ENCODE measurements at regions not wholly inside any gene's neighbourhood (a gene's known extent, or its start where the extent isn't known, plus 50 kb on each side); places are given as distances from the start of the nearest gene placed in this dataset.

- TF ChIP-seq POLR2AphosphoS5 (IDR thresholded peaks at IDR 0.05; ENCODE audit: low read depth, low read length) (no peak), TAF1 (IDR thresholded peaks at IDR 0.05; ENCODE audit: borderline replicate concordance, insufficient read depth, low read length) (no peak), REST (IDR thresholded peaks at IDR 0.05; ENCODE audit: insufficient read depth in 1 of 2, low read depth in 2 of 2, low read length in 2 of 2) (no peak), SIN3A (IDR thresholded peaks at IDR 0.05; ENCODE audit: borderline replicate concordance, insufficient read depth, low read length) (no peak)
Measured at GRCh38 chr5:71859515-71859914, 140.4 kb downstream of the CARTPT start.

Measured in PFSK-1 (cell line).